ENCODE measurements at regions not wholly inside any gene's neighbourhood (a gene's known extent, or its start where the extent isn't known, plus 50 kb on each side); places are given as distances from the start of the nearest gene placed in this dataset.
"Not testable (repeated sequence)": the region's sequence is repeated elsewhere in the genome, so short reads cannot be mapped to it uniquely, and the experiment has no call there.

- CTCF ChIA-PET = interaction anchor here (0.6 kb wide), 1 partner anchor 12 kb away, joined by 3 read pairs; no protein-coding TSS in a partner anchor
- no peak for DNase-seq (ENCODE audit: low read depth, low spot score)
- Histone ChIP-seq H3K9me3 (ENCODE audit: control insufficient read depth, insufficient read depth, low read length) (no peaks in the 10 kb centered on the region), H3K27ac (ENCODE audit: low read depth, low read length) (no peak overlapping the region), H3K4me3 (ENCODE audit: low read depth, low read length) (no peak overlapping the region), H3K27me3 (ENCODE audit: control insufficient read depth, insufficient read depth, low read length) (no peaks in the 10 kb centered on the region)
- POLR2A ChIA-PET = no interaction called here
- no peak for TF ChIP-seq CTCF (IDR thresholded peaks at IDR 0.05; ENCODE audit: low read depth, low read length)
Observed at GRCh38 chr5:145443964-145444363, 391.2 kb downstream of the PRELID2 start.

- H3K4me3 ChIP-seq (ENCODE audit: low read depth, low read length) = no peak overlapping the region
- no peak for DNase-seq (ENCODE audit: low read depth, low spot score)
- no peaks in the 10 kb centered on the region for H3K27me3 ChIP-seq (ENCODE audit: control insufficient read depth, insufficient read depth, low read length)
- no peak overlapping the region for H3K27ac ChIP-seq (ENCODE audit: low read depth, low read length)
- no peaks in the 10 kb centered on the region for H3K9me3 ChIP-seq (ENCODE audit: control insufficient read depth, insufficient read depth, low read length)
- POLR2A ChIA-PET = no interaction called here
- no peak for TF ChIP-seq CTCF (IDR thresholded peaks at IDR 0.05; ENCODE audit: low read depth, low read length)
- CTCF ChIA-PET = interaction anchor here (0.6 kb wide), 1 partner anchor 11 kb away, joined by 3 read pairs; no protein-coding TSS in a partner anchor
Observed at GRCh38 chr5:145443366-145443765, 391.8 kb downstream of the PRELID2 start.

DNA sequence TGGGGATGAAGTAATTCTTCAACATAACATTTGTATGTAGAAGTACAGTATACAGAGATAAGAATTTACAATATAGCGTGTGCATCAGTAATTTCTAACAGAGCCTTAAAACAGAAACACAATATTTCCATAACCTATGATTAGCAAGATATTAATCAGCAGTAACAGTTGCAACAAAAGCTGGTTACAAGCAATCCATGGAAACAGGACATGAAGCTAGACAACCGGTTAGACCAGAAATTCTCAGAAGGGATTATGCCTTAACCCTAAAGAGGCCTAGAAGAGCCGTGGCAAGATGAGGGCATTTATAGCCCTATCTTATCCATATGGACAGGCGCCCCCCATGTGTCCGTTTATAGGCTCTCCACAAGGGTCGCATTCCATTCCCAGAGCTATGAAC lies 392.5 kb downstream of the PRELID2 start:
- H3K9me3 ChIP-seq (ENCODE audit: control insufficient read depth, insufficient read depth, low read length); CTCF ChIA-PET; H3K27me3 ChIP-seq (ENCODE audit: control insufficient read depth, insufficient read depth, low read length); POLR2A ChIA-PET; H3K27ac ChIP-seq (ENCODE audit: low read depth, low read length); DNase-seq (ENCODE audit: low read depth, low spot score); H3K4me3 ChIP-seq (ENCODE audit: low read depth, low read length): not testable (repeated sequence)

GRCh38 chr5:145441228-145441627 lies 393.9 kb downstream of the PRELID2 start:
- H3K4me3 ChIP-seq (ENCODE audit: low read depth, low read length) = no peak overlapping the region
- H3K27ac ChIP-seq (ENCODE audit: low read depth, low read length) = no peak overlapping the region
- no peaks in the 10 kb centered on the region for H3K9me3 ChIP-seq (ENCODE audit: control insufficient read depth, insufficient read depth, low read length)
- no peak for DNase-seq (ENCODE audit: low read depth, low spot score)
- ChIA-PET CTCF (no interaction called here), POLR2A (no interaction called here)
- no peak for TF ChIP-seq CTCF (IDR thresholded peaks at IDR 0.05; ENCODE audit: low read depth, low read length)
- H3K27me3 ChIP-seq (ENCODE audit: control insufficient read depth, insufficient read depth, low read length) = no peaks in the 10 kb centered on the region

- CTCF ChIA-PET = no interaction called here
Observed at GRCh38 chr5:145437627-145438026, 397.5 kb downstream of the PRELID2 start.

More at GRCh38 chr5:145437627-145438026, 397.5 kb downstream of the PRELID2 start:
- H3K4me3 ChIP-seq (ENCODE audit: low read depth, low read length) = no peak overlapping the region
- no peaks in the 10 kb centered on the region for H3K9me3 ChIP-seq (ENCODE audit: control insufficient read depth, insufficient read depth, low read length)
- POLR2A ChIA-PET = no interaction called here
- TF ChIP-seq CTCF (IDR thresholded peaks at IDR 0.05; ENCODE audit: low read depth, low read length) = no peak
- H3K27me3 ChIP-seq (ENCODE audit: control insufficient read depth, insufficient read depth, low read length) = no peaks in the 10 kb centered on the region
- no peak overlapping the region for H3K27ac ChIP-seq (ENCODE audit: low read depth, low read length)
- DNase-seq (ENCODE audit: low read depth, low spot score) = no peak

Measured in AG04450 (cell line).